HG03442 (cell line): ENCODE measurements at regions not wholly inside any gene's neighbourhood (a gene's known extent, or its start where the extent isn't known, plus 50 kb on each side); places are given as distances from the start of the nearest gene placed in this dataset.

Source experiments
- ATAC-seq: cut with Tn5 transposase; IDR thresholded peaks from one replicate; pipeline ENCODE4 v1.9.1; 2021; ENCODE audit warnings: mild to moderate bottlenecking, moderate library complexity; ENCODE audit not compliant: unreplicated experiment

GRCh38 chr12:91441246-91441645, 258.6 kb upstream of the DCN start:
- no peak for ATAC-seq

DNA sequence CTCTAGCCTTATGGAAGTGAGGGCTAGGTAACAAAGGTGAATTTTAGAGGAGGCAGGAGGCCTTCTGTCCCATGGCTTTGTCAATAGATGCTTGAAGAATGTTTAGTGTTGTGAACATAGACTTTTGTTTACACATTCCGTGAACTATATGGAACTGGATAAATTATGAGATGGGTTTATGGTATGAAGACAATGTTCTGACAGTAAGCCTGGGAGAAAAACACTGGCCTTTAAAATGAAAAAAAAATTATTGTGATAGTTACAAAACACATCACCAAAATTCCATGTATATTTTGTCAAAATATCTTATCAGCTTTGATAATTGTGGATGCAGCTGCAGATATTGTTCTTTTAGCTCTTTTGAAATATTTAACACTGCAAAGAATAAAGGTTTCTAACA, 251.5 kb upstream of the DCN start:
- no peak for ATAC-seq

GRCh38 chr12:91432755-91433154, 250.1 kb upstream of the DCN start:
- no peak for ATAC-seq

- ATAC-seq, result no peak
Observed at GRCh38 chr12:91432089-91432488, 249.5 kb upstream of the DCN start.

GRCh38 chr12:91424506-91424905, 241.9 kb upstream of the DCN start:
- no peak for ATAC-seq

DNA sequence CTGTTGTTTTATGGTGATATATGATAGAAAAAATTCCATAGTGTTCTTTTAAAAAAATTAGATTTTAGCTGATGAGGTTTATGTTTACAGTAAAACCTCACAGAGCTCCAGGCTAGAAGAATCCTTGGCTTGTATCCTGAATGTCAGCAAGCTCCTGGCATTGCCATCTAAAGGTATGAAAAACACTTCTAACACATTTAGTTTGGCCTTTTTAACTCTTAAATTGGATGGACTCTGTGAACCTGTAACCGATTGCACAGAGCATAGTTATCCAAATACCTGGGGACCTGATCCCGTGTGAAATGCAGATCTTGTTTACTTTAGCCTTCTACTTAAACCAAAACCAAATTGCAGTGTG, 241.1 kb upstream of the DCN start:
- no peak for ATAC-seq

GRCh38 chr12:91422811-91423692, 240.4 kb upstream of the DCN start:
- ATAC-seq, result no peak

DNA sequence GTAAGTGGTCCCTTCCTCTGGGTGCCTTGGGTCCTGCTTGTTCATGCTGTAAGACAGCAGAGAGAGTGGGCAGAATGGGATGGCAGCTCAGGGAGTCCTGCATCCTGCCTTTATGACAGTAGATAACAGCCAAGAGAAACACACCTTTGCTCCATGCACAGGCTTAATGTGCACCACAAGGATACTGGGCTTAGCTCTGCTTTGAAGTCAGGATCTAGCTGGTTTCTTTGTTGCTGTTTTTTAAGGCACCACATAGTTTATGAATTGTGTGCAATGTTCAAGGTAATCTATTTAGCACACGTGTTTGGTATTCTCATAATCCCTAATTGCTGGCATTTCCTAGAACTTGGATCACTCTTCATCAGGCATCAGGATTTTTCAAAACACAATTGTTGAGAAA, 239.5 kb upstream of the DCN start:
- ATAC-seq, result no peak

DNA sequence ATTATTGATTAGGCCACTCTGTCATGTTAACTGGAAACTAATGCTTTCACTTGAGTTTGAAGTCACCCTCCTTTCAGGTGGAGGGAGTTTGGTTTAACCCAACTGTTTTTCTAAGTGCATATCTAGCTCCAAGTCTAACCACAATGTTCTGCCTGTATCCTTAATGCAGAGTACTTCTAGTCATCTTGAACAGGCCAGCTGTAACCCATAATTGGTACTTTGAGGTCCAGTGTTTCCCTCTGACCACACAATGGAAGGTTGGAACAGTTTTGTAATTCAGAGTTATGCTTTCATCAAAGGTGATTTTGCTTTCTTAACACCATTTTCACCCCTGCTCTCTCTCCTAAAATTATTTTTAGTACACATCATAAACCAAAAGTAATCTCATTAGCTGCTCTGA, 237.2 kb upstream of the DCN start:
- no peak for ATAC-seq

- ATAC-seq, result no peak
Observed at GRCh38 chr12:91418221-91419090, 235.8 kb upstream of the DCN start.

GRCh38 chr12:91417650-91418049, 235.0 kb upstream of the DCN start:
- ATAC-seq, result no peak

DNA sequence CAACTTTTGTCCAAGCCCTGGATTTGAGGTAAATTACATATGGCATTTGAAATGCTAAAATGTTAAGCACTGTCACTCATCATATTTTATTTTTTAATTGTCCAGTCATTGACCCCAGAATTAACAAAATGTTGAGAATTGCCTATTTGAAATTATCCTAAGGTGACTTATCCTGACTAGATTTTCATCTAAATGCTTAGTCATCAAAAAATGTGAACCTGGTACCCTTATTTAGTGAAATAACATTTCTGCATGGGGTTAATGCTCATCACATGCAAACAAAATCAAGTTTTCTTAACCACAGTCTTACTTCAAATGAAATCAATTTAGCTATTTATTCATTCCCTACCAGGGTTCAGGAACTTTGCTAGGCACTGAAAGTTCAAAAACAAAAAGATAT, 232.0 kb upstream of the DCN start:
- ATAC-seq, result no peak

DNA sequence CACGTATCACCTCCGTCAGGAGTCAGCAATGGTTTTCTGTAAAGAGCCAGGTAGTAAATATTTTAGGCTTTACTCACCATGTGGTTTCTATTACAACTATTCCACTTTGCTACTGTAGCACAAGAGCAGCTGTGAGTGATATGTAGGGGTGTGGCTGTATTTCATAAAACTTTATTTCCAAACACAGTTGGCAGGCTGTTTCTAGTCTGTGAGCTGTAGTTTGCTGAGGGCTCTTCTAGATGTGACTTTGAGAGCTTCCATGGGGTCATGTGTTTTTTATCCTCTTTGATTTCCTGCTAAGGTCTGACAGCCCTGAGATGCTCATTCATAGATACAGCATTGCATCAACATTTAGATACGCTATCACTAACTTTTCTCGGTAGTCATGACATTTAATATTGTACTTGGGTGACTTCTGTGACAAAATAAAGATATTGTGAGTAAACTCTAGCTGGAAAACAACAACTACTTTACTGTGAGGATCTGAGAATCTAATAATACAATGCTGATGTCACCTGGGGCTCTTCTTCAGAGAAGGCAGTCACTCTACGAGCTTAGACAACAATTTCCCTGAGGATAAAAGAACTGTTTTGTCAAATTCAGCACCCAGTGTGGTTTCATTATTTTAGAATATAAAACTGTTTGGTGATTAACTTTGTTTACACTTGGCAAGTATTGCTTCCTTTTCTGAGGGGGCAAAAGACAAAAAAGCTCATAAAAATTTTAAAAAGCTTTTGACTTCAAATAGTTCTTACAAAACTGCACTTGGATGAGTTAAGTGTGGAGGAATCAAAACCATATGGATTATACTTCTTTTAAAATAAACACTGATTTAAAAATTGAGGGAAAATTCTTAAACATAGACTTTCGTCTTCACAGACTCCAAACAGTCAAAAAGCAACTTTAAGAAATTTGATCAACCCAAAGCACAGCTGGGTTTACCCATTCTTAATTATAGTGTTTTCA, 231.2 kb upstream of the DCN start:
- no peak for ATAC-seq

DNA sequence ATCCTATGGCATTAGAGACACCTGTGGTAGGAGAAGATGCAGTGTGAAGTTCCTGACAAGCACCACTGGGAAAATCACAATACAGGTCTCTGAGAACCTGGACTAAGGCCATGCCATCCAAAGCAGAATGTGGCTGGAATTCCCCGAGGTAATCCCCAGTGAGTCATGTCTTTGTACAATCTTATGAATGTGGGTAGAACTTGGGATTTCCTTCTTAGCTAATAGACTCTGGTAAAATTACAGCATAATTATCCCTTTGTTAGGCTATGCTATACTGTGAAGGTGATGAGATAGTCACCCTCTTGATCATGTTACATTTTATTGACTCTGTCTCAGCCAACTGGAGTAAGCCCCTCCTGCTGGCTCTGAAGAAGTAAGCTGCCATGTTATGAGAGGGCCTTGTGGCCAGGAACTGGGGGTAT, 224.3 kb upstream of the DCN start:
- ATAC-seq, result peak; percentile 57

GRCh38 chr12:91404441-91404840, 221.8 kb upstream of the DCN start:
- ATAC-seq, result no peak

- ATAC-seq, result no peak
Observed at GRCh38 chr12:91401190-91401589, 218.6 kb upstream of the DCN start.

GRCh38 chr12:91400271-91400670, 217.7 kb upstream of the DCN start:
- ATAC-seq, result no peak

DNA sequence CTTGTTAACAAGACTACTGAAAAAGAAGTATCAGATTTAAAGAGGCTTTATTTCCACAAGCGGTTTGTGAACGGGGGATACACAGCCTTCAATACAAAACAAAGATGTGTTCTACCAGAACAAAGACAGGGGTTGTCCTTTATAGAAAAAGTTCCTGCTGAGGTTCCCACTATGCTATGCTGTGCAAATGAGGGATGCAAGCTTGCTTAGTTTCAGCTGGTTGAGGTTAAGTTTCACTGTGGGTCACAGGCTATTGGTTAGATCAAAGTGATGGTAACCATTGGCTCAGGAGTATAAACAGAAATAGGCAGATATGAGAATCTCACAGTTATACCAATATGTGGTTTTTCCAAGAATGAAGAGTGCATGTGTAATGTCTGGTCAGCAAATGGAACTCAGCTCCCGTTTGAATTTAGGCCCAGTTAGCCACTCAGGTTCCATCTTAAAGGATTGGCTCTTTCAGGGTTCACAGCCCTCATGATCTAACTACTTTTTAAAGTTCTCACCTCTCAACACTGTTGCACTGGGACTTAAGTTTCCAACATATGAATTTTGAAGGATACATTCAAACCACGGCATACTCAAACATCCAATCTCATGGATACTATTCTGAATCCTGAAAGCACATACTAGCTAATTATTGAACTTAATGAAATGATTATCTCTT, 215.4 kb upstream of the DCN start:
- ATAC-seq, result no peak

- ATAC-seq, result no peak
Observed at GRCh38 chr12:91396293-91396692, 213.7 kb upstream of the DCN start.

GRCh38 chr12:91395628-91396135, 213.1 kb upstream of the DCN start:
- ATAC-seq, result no peak
